ENCODE measurements at regions not wholly inside any gene's neighbourhood (a gene's known extent, or its start where the extent isn't known, plus 50 kb on each side); places are given as distances from the start of the nearest gene placed in this dataset.

DNA sequence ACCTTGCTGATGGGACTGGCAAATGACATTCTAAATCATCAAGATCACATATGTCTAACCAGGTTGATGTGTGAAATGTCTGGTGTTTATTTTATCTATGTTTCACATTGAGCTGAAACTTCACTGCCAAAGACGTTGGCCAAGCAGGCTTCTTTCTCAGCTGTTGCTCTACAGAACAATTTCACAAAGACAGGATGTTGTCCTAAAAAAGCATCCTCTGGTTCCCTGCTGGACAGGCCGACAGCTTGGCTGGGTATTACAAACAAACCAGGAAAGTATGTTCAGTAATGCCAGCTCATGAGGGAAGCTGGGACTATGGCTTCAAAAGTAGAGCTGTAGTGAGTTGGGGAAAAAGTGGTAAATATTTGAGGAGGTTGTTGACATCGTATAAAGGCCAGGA is 179.4 kb downstream of the FAM43A start:
- TF ChIP-seq CTCF (IDR thresholded peaks at IDR 0.05) (no peak), POLR2AphosphoS5 (IDR thresholded peaks at IDR 0.05) (no peak), POLR2A (IDR thresholded peaks at IDR 0.05) (no peak)

All from prostate gland (tissue), 2 donors.